Testis (tissue), 2 donors: ENCODE measurements at regions not wholly inside any gene's neighbourhood (a gene's known extent, or its start where the extent isn't known, plus 50 kb on each side); places are given as distances from the start of the nearest gene placed in this dataset.

Source experiments
- POLR2A ChIP-seq: fragments of 450-650 bp; IDR thresholded peaks from one replicate; pipeline ENCODE4 v1.6.1; 2017; ENCODE audit warnings: antibody characterized with exemption, mild to moderate bottlenecking, moderate library complexity
- TF ChIP-seq, protein P1 (sequence below), 3 experiments: fragments of 450-650 bp in 2 of 3; fragments of 200-600 bp in 1 of 3; sonication (generic) in 1 of 3; IDR thresholded peaks; one replicate each; pipeline ENCODE4 v1.5.1; 2016 to 2019; ENCODE audit warnings: antibody characterized with exemption in 3 of 3, mild to moderate bottlenecking in 2 of 3, moderate library complexity in 1 of 3

DNA sequence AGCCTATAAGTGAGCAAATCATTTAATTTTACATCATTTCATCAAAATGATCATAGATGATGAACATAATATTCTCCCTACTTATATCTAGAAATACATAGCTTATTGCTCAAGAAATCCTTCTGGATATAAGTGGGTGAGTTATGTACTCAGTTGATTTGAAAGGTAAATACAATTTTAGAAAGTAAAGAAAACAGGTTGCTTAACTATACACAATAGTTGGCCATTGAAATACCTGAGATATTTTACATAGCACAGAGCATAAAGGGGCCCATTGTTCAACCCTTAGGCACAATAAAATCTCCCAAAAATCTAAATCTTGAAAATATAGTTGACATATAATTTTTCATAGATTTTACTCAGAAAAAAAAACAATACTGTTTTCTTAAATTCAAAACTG lies 782.0 kb upstream of the KLHL1 start:
- TF ChIP-seq, protein P1, sequence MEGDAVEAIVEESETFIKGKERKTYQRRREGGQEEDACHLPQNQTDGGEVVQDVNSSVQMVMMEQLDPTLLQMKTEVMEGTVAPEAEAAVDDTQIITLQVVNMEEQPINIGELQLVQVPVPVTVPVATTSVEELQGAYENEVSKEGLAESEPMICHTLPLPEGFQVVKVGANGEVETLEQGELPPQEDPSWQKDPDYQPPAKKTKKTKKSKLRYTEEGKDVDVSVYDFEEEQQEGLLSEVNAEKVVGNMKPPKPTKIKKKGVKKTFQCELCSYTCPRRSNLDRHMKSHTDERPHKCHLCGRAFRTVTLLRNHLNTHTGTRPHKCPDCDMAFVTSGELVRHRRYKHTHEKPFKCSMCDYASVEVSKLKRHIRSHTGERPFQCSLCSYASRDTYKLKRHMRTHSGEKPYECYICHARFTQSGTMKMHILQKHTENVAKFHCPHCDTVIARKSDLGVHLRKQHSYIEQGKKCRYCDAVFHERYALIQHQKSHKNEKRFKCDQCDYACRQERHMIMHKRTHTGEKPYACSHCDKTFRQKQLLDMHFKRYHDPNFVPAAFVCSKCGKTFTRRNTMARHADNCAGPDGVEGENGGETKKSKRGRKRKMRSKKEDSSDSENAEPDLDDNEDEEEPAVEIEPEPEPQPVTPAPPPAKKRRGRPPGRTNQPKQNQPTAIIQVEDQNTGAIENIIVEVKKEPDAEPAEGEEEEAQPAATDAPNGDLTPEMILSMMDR (IDR thresholded peaks at IDR 0.05): no peak
- no peak for TF ChIP-seq POLR2A
